Kidney (tissue), 13 donors: ENCODE measurements at regions not wholly inside any gene's neighbourhood (a gene's known extent, or its start where the extent isn't known, plus 50 kb on each side); places are given as distances from the start of the nearest gene placed in this dataset.

Experiments used
- DNase-seq, 5 donors: peaks; one replicate each; pipeline ENCODE4 v3.0.0-alpha.2; 2013 to 2020
- FAIRE-seq: peaks from 2 replicates; lab custom pipeline; 2012; peaks lifted over from hg19 to GRCh38; lab: Jason Lieb, UNC
- H3K27ac ChIP-seq, 2 donors: one replicate each; pipeline ENCODE4 v1.7.0; 2013; ENCODE audit warnings: low read depth in 2 of 2, low read length in 2 of 2, inconsistent platforms in 1 of 2
- H3K27me3 ChIP-seq: one replicate; pipeline ENCODE4 v1.7.1; 2013; ENCODE audit warnings: low read length, inconsistent platforms; ENCODE audit not compliant: control insufficient read depth, insufficient read depth
- H3K36me3 ChIP-seq, 3 donors: one replicate each; pipeline versions ENCODE4 v1.7.0 to v1.7.1; 2013; ENCODE audit warnings: low read length in 3 of 3, control low read depth in 1 of 3, inconsistent platforms in 1 of 3; ENCODE audit not compliant: insufficient read depth in 3 of 3, control insufficient read depth in 2 of 3
- H3K4me1 ChIP-seq, 3 donors: one replicate each; pipeline versions ENCODE4 v1.7.0 to v1.7.1; 2013; ENCODE audit warnings: low read length in 3 of 3, inconsistent platforms in 1 of 3, low read depth in 1 of 3; ENCODE audit not compliant: control insufficient read depth in 2 of 3, insufficient read depth in 2 of 3
- H3K4me3 ChIP-seq, 3 donors: one replicate each; pipeline versions ENCODE4 v1.7.0 to v1.8.1; 2013; ENCODE audit warnings: low read length in 3 of 3, control low read depth in 1 of 3, inconsistent platforms in 1 of 3
- H3K9ac ChIP-seq, 3 donors: one replicate each; pipeline versions ENCODE4 v1.7.0 to v1.7.1; 2013; ENCODE audit warnings: low read length in 3 of 3, control low read depth in 1 of 3, inconsistent platforms in 1 of 3
- H3K9me3 ChIP-seq, 3 donors: one replicate each; pipeline versions ENCODE4 v1.7.0 to v1.7.1; 2013; ENCODE audit warnings: low read length in 3 of 3, control low read depth in 1 of 3, inconsistent platforms in 1 of 3; ENCODE audit not compliant: control insufficient read depth in 2 of 3, insufficient read depth in 1 of 3
- intact Hi-C: fragments of 100-400 bp; cut with DNase I; formaldehyde crosslinking; loops from one replicate; pipeline ENCODE4 v1.11.1; 2022
- TF ChIP-seq, protein P1 (sequence below): IDR thresholded peaks from 3 replicates; pipeline ENCODE4 v1.5.1; 2012; ENCODE audit warnings: mild to moderate bottlenecking, moderate library complexity, borderline replicate concordance; ENCODE audit not compliant: insufficient read depth; ENCODE audit errors: extremely low read depth
- donor health status: control.
- donor health status: control.
- donor health status: control.
- donor health status: control.
- donor health status: control.
- donor health status: DM: yes; HTN: yes; CAD: no.
- donor health status: Normal renal cell carcinoma (clear cell type).

DNA sequence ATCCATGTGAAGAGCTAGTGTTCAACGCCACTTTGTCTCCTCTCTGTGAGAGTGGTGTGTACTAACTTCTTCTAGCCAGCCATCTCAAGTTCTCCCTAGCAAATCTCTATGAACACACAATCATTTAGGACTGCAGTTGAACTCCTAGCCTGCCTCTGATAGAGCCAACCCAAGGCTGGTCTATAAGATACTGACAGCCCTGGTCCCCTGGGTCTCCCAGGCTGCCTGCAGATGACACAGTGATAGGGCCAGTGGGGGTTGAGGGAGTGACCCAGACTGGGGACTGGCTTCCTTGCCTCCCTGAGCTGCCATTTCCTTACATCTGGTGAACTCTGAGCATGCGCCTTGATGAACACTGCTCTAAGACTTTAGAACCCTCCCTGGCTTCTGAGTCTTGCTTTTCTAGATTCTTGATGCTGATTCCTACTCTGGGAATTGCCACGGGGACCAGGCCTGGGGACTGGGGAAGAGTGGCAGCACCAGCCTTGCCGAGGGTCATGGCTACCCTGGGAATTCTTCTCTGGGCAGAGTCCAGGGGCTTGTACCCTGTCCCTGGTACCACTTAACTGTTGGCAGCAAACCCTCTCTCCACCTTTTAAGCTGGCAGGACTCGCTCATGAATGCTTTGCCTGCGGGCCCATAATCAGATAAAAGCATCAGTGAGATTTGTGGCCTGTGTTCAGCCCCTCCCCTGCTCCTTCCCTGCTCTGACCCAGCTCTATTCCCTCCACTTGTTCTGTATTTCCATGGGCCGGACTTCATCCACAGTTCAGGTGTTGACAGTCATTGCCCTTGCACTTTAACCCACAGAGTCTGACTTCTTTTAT is 130.8 kb upstream of the CHD6 start:
- no peak for DNase-seq
- FAIRE-seq, result no peak
- no peak overlapping the region for H3K4me3 ChIP-seq
- H3K4me1 ChIP-seq, result no peaks in the 10 kb centered on the region
- H3K27ac ChIP-seq, result no peak overlapping the region
- no peak overlapping the region for H3K9ac ChIP-seq
- no peaks in the 10 kb centered on the region for H3K27me3 ChIP-seq
- intact Hi-C loops, result no loop called here
- TF ChIP-seq, protein P1, sequence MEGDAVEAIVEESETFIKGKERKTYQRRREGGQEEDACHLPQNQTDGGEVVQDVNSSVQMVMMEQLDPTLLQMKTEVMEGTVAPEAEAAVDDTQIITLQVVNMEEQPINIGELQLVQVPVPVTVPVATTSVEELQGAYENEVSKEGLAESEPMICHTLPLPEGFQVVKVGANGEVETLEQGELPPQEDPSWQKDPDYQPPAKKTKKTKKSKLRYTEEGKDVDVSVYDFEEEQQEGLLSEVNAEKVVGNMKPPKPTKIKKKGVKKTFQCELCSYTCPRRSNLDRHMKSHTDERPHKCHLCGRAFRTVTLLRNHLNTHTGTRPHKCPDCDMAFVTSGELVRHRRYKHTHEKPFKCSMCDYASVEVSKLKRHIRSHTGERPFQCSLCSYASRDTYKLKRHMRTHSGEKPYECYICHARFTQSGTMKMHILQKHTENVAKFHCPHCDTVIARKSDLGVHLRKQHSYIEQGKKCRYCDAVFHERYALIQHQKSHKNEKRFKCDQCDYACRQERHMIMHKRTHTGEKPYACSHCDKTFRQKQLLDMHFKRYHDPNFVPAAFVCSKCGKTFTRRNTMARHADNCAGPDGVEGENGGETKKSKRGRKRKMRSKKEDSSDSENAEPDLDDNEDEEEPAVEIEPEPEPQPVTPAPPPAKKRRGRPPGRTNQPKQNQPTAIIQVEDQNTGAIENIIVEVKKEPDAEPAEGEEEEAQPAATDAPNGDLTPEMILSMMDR, result no peak
- no peaks in the 10 kb centered on the region for H3K36me3 ChIP-seq
- no peaks in the 10 kb centered on the region for H3K9me3 ChIP-seq

DNA sequence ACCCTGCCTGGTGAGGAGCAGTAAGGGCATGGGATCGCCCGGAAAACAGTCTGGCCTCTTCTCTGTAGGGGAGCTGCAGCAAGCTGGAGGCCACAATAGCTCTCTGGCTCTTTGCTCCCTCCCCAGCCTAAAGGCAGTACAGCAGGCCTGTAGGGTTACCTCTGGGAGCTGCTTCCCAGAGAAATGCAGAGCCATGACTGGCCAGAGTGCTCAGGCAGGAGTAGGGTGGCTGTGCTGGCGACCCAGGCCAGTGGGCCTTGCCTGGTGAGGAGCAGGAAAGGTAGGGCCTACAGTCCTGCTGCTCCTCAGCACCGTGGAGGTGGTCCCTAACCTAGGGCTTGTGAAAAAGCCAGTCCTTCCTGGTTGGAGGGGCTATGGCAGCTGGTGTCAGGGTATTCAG is 129.9 kb upstream of the CHD6 start:
- TF ChIP-seq, protein P1, result no peak

DNA sequence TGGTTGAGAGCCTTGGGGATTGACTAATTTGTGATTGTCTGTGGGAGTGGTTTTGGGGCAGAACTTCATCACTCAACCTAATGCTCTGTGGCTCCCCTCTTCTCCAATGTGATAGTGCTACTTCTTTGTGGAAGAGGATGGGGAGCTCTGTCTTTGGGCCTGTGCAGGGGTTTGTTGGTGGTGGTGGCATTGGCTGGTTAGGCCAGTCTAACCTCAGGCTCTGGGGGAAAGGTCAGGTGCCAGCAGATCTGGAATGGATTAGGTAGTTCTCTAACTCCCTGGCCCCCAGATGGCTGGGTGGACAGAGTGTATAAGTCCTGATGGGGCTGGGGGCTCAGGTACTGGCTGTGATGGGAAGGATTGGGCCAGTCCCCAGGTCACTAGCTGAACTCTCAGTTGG is 129.0 kb upstream of the CHD6 start:
- Histone ChIP-seq H3K4me1 (no peaks in the 10 kb centered on the region), H3K36me3 (no peaks in the 10 kb centered on the region), H3K9ac (no peak overlapping the region), H3K4me3 (no peak overlapping the region), H3K27me3 (no peaks in the 10 kb centered on the region), H3K27ac (no peak overlapping the region), H3K9me3 (no peaks in the 10 kb centered on the region)
- FAIRE-seq (no peak), DNase-seq (no peak)
- intact Hi-C loops, result no loop called here
- TF ChIP-seq, protein P1, result no peak

More for the DNA sequence above, 129.9 kb upstream of the CHD6 start:
- FAIRE-seq, result no peak
- H3K27me3 ChIP-seq, result no peaks in the 10 kb centered on the region
- no peaks in the 10 kb centered on the region for H3K9me3 ChIP-seq
- no peak for DNase-seq
- H3K4me1 ChIP-seq, result no peaks in the 10 kb centered on the region
- intact Hi-C loops, result no loop called here
- H3K4me3 ChIP-seq, result no peak overlapping the region
- H3K27ac ChIP-seq, result no peak overlapping the region
- H3K9ac ChIP-seq, result no peak overlapping the region
- no peaks in the 10 kb centered on the region for H3K36me3 ChIP-seq

DNA sequence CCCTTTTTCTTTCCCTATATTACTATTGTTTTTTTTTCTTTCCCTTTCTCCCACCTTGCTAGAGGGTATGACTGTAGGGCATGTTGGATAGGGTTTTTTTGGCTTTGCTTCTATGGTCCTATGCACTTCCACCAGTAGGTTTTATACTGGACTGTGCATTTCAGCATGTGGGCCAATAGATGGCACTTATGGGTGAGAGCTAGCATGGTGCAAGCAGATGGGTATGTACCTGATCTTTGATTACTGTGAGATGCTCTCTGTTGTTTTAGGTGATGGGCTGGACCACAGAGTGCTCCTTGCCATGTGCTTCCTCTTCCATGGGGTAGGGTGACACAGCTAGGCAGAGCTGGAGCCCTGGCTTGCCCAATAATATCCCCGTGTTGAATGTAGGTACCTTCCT is 128.5 kb upstream of the CHD6 start:
- DNase-seq (no peak), FAIRE-seq (no peak)
- Histone ChIP-seq H3K9me3 (no peaks in the 10 kb centered on the region), H3K4me1 (no peaks in the 10 kb centered on the region), H3K27me3 (no peaks in the 10 kb centered on the region), H3K27ac (no peak overlapping the region), H3K4me3 (no peak overlapping the region), H3K36me3 (no peaks in the 10 kb centered on the region), H3K9ac (no peak overlapping the region)
- intact Hi-C loops, result no loop called here
- TF ChIP-seq, protein P1, result peak; percentile 20
